ENCODE measurements at regions not wholly inside any gene's neighbourhood (a gene's known extent, or its start where the extent isn't known, plus 50 kb on each side); places are given as distances from the start of the nearest gene placed in this dataset.

GRCh38 chr20:56711018-56711417, 81.9 kb downstream of the TFAP2C start:
- WGBS, 2 donors (ENCODE audit: low coverage in 1 of 2): 34 to 46% methylated on average over 6 of the region's 6 CpGs
- Histone ChIP-seq H3K27ac (no peak overlapping the region), H3K27me3 (no peaks in the 10 kb centered on the region), H3K4me1 (no peaks in the 10 kb centered on the region), H3K9me3 (no peaks in the 10 kb centered on the region), H3K4me3 (no peak overlapping the region), H3K36me3 (no peaks in the 10 kb centered on the region)
- intact Hi-C loops (cut with DNase I; ENCODE audit: low total_unique reads): no loop called here
- TF ChIP-seq POLR2A (IDR thresholded peaks at IDR 0.05) (no peak), POLR2AphosphoS5 (IDR thresholded peaks at IDR 0.05) (no peak), CTCF (IDR thresholded peaks at IDR 0.05) (no peak), EP300 (IDR thresholded peaks at IDR 0.05; ENCODE audit: low read depth) (no peak)
- in situ Hi-C loops (cut with MboI; ENCODE audit: low pct_ligation_motif_present in 1 of 4, low pct_unique_long_range_greater_than_20kb in 1 of 4, low sequenced_read_pairs in 3 of 4): no loop called here
- DNase-seq: no peak

GRCh38 chr20:56715309-56715708, 86.2 kb downstream of the TFAP2C start:
- no peaks in the 10 kb centered on the region for H3K9me3 ChIP-seq
- H3K27me3 ChIP-seq: no peaks in the 10 kb centered on the region
- no peaks in the 10 kb centered on the region for H3K4me1 ChIP-seq
- intact Hi-C loops (cut with DNase I; ENCODE audit: low total_unique reads) (no loop called here), in situ Hi-C loops (cut with MboI; ENCODE audit: low pct_ligation_motif_present in 1 of 4, low pct_unique_long_range_greater_than_20kb in 1 of 4, low sequenced_read_pairs in 3 of 4) (no loop called here)
- no peaks in the 10 kb centered on the region for H3K36me3 ChIP-seq
- H3K27ac ChIP-seq: no peak overlapping the region
- TF ChIP-seq POLR2AphosphoS5 (IDR thresholded peaks at IDR 0.05) (no peak), POLR2A (IDR thresholded peaks at IDR 0.05) (no peak), CTCF (IDR thresholded peaks at IDR 0.05) (no peak), EP300 (IDR thresholded peaks at IDR 0.05; ENCODE audit: low read depth) (no peak)
- DNase-seq: no peak
- H3K4me3 ChIP-seq: no peak overlapping the region
- WGBS, 2 donors (ENCODE audit: low coverage in 1 of 2): 67 to 69% methylated on average over 2 to 10 of the region's 10 CpGs

- intact Hi-C loops (cut with DNase I; ENCODE audit: low total_unique reads): no loop called here
- H3K4me1 ChIP-seq: no peaks in the 10 kb centered on the region
- WGBS, 2 donors (ENCODE audit: low coverage in 1 of 2): 63 to 68% methylated on average over 3 of the region's 3 CpGs
- DNase-seq: no peak
- in situ Hi-C loops (cut with MboI; ENCODE audit: low pct_ligation_motif_present in 1 of 4, low pct_unique_long_range_greater_than_20kb in 1 of 4, low sequenced_read_pairs in 3 of 4): no loop called here
- no peak overlapping the region for H3K27ac ChIP-seq
- H3K27me3 ChIP-seq: no peaks in the 10 kb centered on the region
- H3K36me3 ChIP-seq: no peaks in the 10 kb centered on the region
- TF ChIP-seq POLR2AphosphoS5 (IDR thresholded peaks at IDR 0.05) (no peak), POLR2A (IDR thresholded peaks at IDR 0.05) (no peak), CTCF (IDR thresholded peaks at IDR 0.05) (no peak), EP300 (IDR thresholded peaks at IDR 0.05; ENCODE audit: low read depth) (no peak)
- no peaks in the 10 kb centered on the region for H3K9me3 ChIP-seq
- no peak overlapping the region for H3K4me3 ChIP-seq
Observed at GRCh38 chr20:56715902-56716519, 86.9 kb downstream of the TFAP2C start.

GRCh38 chr20:56716806-56717205, 87.7 kb downstream of the TFAP2C start:
- in situ Hi-C loops (cut with MboI; ENCODE audit: low pct_ligation_motif_present in 1 of 4, low pct_unique_long_range_greater_than_20kb in 1 of 4, low sequenced_read_pairs in 3 of 4): no loop called here
- intact Hi-C loops (cut with DNase I; ENCODE audit: low total_unique reads): no loop called here

More at GRCh38 chr20:56716806-56717205, 87.7 kb downstream of the TFAP2C start:
- TF ChIP-seq EP300 (IDR thresholded peaks at IDR 0.05; ENCODE audit: low read depth) (no peak), POLR2AphosphoS5 (IDR thresholded peaks at IDR 0.05) (no peak), POLR2A (IDR thresholded peaks at IDR 0.05) (no peak), CTCF (IDR thresholded peaks at IDR 0.05) (no peak)
- no peak for DNase-seq
- WGBS, 2 donors (ENCODE audit: low coverage in 1 of 2): 85 to 88% methylated on average over 7 to 11 of the region's 11 CpGs
- Histone ChIP-seq H3K27me3 (no peaks in the 10 kb centered on the region), H3K27ac (no peak overlapping the region), H3K36me3 (no peaks in the 10 kb centered on the region), H3K9me3 (no peaks in the 10 kb centered on the region), H3K4me3 (no peak overlapping the region), H3K4me1 (no peaks in the 10 kb centered on the region)
